MCF 10A (cell line): ENCODE measurements at regions not wholly inside any gene's neighbourhood (a gene's known extent, or its start where the extent isn't known, plus 50 kb on each side); places are given as distances from the start of the nearest gene placed in this dataset.

ENCODE experiments used
- BruUV-seq: library from RNA; stranded (reverse); fragments of 400-500 nt; replicated peaks from 2 replicates; lab custom pipeline; 2021; lab: Mats Ljungman, UMichigan
- CTCF ChIA-PET: fragments of 300-600 bp; sonication (Branson Sonifier 250); formaldehyde crosslinking; extraction: SDS; loops from one replicate; lab custom pipeline; 2021; ENCODE audit warnings: antibody characterized with exemption, inconsistent platforms; lab: Yijun Ruan, JAX
- POLR2A ChIA-PET: fragments of 300-600, 350-650 bp; sonication (Branson Sonifier 250); formaldehyde crosslinking; extraction: SDS; loops from one replicate; lab custom pipeline; 2020; ENCODE audit warnings: antibody characterized with exemption, inconsistent platforms; lab: Yijun Ruan, JAX
- DNase-seq: peaks from one replicate; pipeline ENCODE4 v3.0.0-alpha.2; 2018; ENCODE audit not compliant: unreplicated experiment
- H3K27ac Mint-ChIP-seq: one replicate; pipeline ENCODE4 v1.8.0; 2022; ENCODE audit warnings: mild to moderate bottlenecking, low read depth, mixed read lengths; ENCODE audit not compliant: unreplicated experiment
- H3K27me3 Mint-ChIP-seq: one replicate; pipeline ENCODE4 v1.8.0; 2022; ENCODE audit warnings: mixed read lengths; ENCODE audit not compliant: insufficient read depth, unreplicated experiment
- H3K36me3 Mint-ChIP-seq: one replicate; pipeline ENCODE4 v1.8.0; 2022; ENCODE audit warnings: mild to moderate bottlenecking, moderate library complexity, mixed read lengths; ENCODE audit not compliant: insufficient read depth, unreplicated experiment
- H3K4me1 Mint-ChIP-seq: one replicate; pipeline ENCODE4 v1.8.0; 2022; ENCODE audit warnings: mixed read lengths; ENCODE audit not compliant: insufficient read depth, unreplicated experiment
- H3K4me3 Mint-ChIP-seq: one replicate; pipeline ENCODE4 v1.8.0; 2022; ENCODE audit warnings: mild to moderate bottlenecking, moderate library complexity, mixed read lengths; ENCODE audit not compliant: unreplicated experiment
- H3K9me3 Mint-ChIP-seq: one replicate; pipeline ENCODE4 v1.8.0; 2022; ENCODE audit warnings: mixed read lengths; ENCODE audit not compliant: unreplicated experiment
- intact Hi-C: fragments of 100-400 bp; cut with micrococcal nuclease; formaldehyde crosslinking; loops from 2 replicates; pipeline ENCODE4 v1.14.1; 2022
- TF ChIP-seq, protein P1 (sequence below): fragments of 200-600 bp; IDR thresholded peaks from one replicate; pipeline ENCODE4 v1.8.0; 2022; ENCODE audit warnings: antibody characterized with exemption, mild to moderate bottlenecking; ENCODE audit not compliant: unreplicated experiment

GRCh38 chr5:160919626-160920025, 67.6 kb upstream of the ATP10B start:
- Mint-ChIP-seq H3K4me3 (no peak overlapping the region), H3K27ac (no peak overlapping the region), H3K9me3 (no peaks in the 10 kb centered on the region), H3K36me3 (peaks cover 5% of the 10 kb centered on the region), H3K4me1 (no peaks in the 10 kb centered on the region), H3K27me3 (no peaks in the 10 kb centered on the region)
- intact Hi-C loops, result no loop called here
- ChIA-PET POLR2A (interaction anchor here (0.7 to 1.3 kb wide), 2 partner anchors 15 to 34 kb away, joined by 3 to 4 read pairs; no protein-coding TSS in a partner anchor), CTCF (interaction anchor here (0.9 to 1.2 kb wide), 4 partner anchors 8 to 624 kb away, joined by 3 to 4 read pairs (median 3); no protein-coding TSS in a partner anchor)
- BruUV-seq, result no TSS peak
- no peak for DNase-seq
- TF ChIP-seq, protein P1, sequence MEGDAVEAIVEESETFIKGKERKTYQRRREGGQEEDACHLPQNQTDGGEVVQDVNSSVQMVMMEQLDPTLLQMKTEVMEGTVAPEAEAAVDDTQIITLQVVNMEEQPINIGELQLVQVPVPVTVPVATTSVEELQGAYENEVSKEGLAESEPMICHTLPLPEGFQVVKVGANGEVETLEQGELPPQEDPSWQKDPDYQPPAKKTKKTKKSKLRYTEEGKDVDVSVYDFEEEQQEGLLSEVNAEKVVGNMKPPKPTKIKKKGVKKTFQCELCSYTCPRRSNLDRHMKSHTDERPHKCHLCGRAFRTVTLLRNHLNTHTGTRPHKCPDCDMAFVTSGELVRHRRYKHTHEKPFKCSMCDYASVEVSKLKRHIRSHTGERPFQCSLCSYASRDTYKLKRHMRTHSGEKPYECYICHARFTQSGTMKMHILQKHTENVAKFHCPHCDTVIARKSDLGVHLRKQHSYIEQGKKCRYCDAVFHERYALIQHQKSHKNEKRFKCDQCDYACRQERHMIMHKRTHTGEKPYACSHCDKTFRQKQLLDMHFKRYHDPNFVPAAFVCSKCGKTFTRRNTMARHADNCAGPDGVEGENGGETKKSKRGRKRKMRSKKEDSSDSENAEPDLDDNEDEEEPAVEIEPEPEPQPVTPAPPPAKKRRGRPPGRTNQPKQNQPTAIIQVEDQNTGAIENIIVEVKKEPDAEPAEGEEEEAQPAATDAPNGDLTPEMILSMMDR, result no peak

- intact Hi-C loops, result no loop called here
- no peak overlapping the region for H3K4me3 Mint-ChIP-seq
- H3K27ac Mint-ChIP-seq, result no peak overlapping the region
- TF ChIP-seq, protein P1, result no peak
- peaks cover 5% of the 10 kb centered on the region for H3K36me3 Mint-ChIP-seq
- H3K9me3 Mint-ChIP-seq, result no peaks in the 10 kb centered on the region
- ChIA-PET CTCF (interaction anchor here (0.9 to 1.4 kb wide), 3 partner anchors 9 to 15 kb away, joined by 3 to 5 read pairs (median 3); no protein-coding TSS in a partner anchor), POLR2A (interaction anchor here (1.2 kb wide), 1 partner anchor 12 kb away, joined by 4 read pairs; no protein-coding TSS in a partner anchor)
- no TSS peak for BruUV-seq
- H3K4me1 Mint-ChIP-seq, result no peaks in the 10 kb centered on the region
- DNase-seq, result no peak
- H3K27me3 Mint-ChIP-seq, result no peaks in the 10 kb centered on the region
These were observed 66.4 kb upstream of the ATP10B start for GRCh38 chr5:160918386-160918785.

GRCh38 chr5:160906090-160906489, 54.1 kb upstream of the ATP10B start:
- Mint-ChIP-seq H3K9me3 (no peaks in the 10 kb centered on the region), H3K4me3 (no peak overlapping the region), H3K4me1 (no peaks in the 10 kb centered on the region), H3K27ac (no peak overlapping the region), H3K27me3 (no peaks in the 10 kb centered on the region), H3K36me3 (no peaks in the 10 kb centered on the region)
- TF ChIP-seq, protein P1, result no peak
- ChIA-PET CTCF (interaction anchor here (0.8 to 1.4 kb wide), 4 partner anchors 12 to 467 kb away, joined by 3 to 5 read pairs (median 4); no protein-coding TSS in a partner anchor), POLR2A (interaction anchor here (0.7 kb wide), 1 partner anchor 69 kb away, joined by 3 read pairs; no protein-coding TSS in a partner anchor)
- no peak for DNase-seq
- BruUV-seq, result no TSS peak
- intact Hi-C loops, result no loop called here

DNA sequence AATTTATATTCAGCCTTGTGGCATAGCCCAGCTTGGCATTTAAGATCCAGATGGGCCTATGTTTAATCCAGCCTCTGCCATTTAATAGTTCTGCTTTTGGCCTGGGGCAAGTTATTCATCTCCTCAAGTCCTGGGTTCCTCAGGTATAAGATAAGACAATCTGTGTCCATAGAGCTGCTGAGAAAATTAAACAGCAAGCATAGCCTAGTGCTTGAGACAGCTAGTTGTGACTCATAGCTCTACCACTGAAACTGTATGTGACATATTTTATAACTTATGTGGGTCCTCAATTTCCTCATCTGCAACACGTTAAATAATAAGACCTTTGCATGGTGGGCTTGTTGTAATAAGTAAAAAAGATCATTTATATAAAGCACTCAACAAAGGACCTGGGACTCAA, 53.3 kb upstream of the ATP10B start:
- POLR2A ChIA-PET, result interaction anchor here (0.7 to 0.9 kb wide), 3 partner anchors 14 to 68 kb away, joined by 3 to 4 read pairs (median 3); no protein-coding TSS in a partner anchor
- CTCF ChIA-PET, result interaction anchor here (0.6 to 1.4 kb wide), 5 partner anchors 11 to 936 kb away, joined by 3 to 6 read pairs (median 5); no protein-coding TSS in a partner anchor
- Mint-ChIP-seq H3K9me3 (no peaks in the 10 kb centered on the region), H3K27ac (no peak overlapping the region), H3K27me3 (no peaks in the 10 kb centered on the region), H3K4me3 (no peak overlapping the region), H3K4me1 (no peaks in the 10 kb centered on the region), H3K36me3 (no peaks in the 10 kb centered on the region)
- intact Hi-C loops, result no loop called here
- DNase-seq, result no peak
- no TSS peak for BruUV-seq
- TF ChIP-seq, protein P1, result no peak
